ENCODE measurements at regions not wholly inside any gene's neighbourhood (a gene's known extent, or its start where the extent isn't known, plus 50 kb on each side); places are given as distances from the start of the nearest gene placed in this dataset.

DNA sequence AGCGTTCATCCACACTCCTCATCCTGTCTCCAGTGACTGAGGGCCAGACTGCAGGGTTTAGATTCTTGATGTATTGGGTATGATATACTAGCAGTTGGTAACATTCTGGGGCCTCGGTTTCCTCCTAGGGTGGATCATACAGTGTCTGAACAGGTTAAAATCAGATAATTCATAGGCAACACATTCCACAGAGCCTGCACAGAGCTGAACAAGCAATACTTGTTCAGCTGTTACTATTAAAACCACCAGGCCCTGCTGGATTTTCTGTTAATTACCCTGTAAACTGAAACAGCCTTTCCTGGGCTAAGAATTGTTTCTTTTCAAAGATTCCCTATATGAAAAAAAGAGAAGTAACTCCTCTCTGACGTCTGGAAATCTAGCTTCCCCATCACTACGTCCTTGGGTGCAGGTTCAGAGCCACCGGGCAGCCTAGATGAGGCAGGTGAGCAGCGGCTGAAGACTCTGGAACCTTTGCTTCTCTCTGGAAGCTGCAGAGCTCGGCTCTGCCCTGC, 1313.5 kb upstream of the WWC1 start:
- TF ChIP-seq, protein P1, sequence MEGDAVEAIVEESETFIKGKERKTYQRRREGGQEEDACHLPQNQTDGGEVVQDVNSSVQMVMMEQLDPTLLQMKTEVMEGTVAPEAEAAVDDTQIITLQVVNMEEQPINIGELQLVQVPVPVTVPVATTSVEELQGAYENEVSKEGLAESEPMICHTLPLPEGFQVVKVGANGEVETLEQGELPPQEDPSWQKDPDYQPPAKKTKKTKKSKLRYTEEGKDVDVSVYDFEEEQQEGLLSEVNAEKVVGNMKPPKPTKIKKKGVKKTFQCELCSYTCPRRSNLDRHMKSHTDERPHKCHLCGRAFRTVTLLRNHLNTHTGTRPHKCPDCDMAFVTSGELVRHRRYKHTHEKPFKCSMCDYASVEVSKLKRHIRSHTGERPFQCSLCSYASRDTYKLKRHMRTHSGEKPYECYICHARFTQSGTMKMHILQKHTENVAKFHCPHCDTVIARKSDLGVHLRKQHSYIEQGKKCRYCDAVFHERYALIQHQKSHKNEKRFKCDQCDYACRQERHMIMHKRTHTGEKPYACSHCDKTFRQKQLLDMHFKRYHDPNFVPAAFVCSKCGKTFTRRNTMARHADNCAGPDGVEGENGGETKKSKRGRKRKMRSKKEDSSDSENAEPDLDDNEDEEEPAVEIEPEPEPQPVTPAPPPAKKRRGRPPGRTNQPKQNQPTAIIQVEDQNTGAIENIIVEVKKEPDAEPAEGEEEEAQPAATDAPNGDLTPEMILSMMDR (IDR thresholded peaks at IDR 0.05; ENCODE audit: extremely low read depth, missing control alignments) = no peak
- no peak for DNase-seq (ENCODE audit: low spot score)

- no peak for DNase-seq (ENCODE audit: low spot score)
- TF ChIP-seq, protein P1 (IDR thresholded peaks at IDR 0.05; ENCODE audit: extremely low read depth, missing control alignments) = no peak
These were observed 1312.0 kb upstream of the WWC1 start for GRCh38 chr5:166979307-166979895.

- no peak for DNase-seq (ENCODE audit: low spot score)
- TF ChIP-seq, protein P1 (IDR thresholded peaks at IDR 0.05; ENCODE audit: extremely low read depth, missing control alignments) = no peak
These were observed 1310.8 kb upstream of the WWC1 start for GRCh38 chr5:166980666-166981065.

- TF ChIP-seq, protein P1 (IDR thresholded peaks at IDR 0.05; ENCODE audit: extremely low read depth, missing control alignments) = no peak
- no peak for DNase-seq (ENCODE audit: low spot score)
These were observed 1309.2 kb upstream of the WWC1 start for GRCh38 chr5:166982226-166982625.

DNA sequence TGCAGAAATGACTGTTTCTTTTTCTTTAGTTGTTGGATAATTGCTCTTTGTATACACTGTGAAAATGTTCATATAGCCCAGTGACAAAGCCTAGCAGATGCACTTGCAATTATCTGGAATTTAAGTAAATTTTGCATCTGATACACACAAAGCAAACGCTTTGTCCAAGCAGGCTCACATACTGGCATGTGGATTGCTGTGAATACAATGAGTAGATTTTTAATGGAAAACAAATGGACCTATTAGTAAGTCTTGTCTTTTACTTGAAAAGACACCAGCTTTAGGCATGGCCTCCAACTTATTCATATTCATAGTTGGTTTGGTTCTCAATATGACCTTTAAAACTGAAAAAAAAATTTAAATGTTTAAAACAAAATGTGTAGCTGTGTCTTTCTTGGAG, 1299.8 kb upstream of the WWC1 start:
- TF ChIP-seq, protein P1 (IDR thresholded peaks at IDR 0.05; ENCODE audit: extremely low read depth, missing control alignments) = no peak
- DNase-seq (ENCODE audit: low spot score) = no peak

DNA sequence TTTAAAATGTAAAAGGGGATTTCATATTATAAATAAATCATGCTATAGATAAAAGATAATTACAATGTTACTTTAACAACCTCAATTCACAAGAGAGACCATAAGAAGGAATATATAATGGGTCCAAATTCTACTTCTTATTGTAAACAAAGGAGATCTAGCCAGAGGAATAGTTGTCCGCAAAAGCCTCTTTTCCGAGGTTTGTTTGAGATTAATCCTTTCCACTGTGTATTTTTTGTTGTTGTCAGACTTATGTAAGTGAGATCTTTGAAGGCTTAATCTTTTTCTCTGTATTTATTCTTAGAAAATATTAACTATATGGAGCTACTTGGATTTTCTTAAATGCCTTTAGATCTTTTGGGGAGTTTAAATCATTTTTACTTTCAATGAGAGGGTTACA, 1299.3 kb upstream of the WWC1 start:
- TF ChIP-seq, protein P1 (IDR thresholded peaks at IDR 0.05; ENCODE audit: extremely low read depth, missing control alignments) = no peak

DNA sequence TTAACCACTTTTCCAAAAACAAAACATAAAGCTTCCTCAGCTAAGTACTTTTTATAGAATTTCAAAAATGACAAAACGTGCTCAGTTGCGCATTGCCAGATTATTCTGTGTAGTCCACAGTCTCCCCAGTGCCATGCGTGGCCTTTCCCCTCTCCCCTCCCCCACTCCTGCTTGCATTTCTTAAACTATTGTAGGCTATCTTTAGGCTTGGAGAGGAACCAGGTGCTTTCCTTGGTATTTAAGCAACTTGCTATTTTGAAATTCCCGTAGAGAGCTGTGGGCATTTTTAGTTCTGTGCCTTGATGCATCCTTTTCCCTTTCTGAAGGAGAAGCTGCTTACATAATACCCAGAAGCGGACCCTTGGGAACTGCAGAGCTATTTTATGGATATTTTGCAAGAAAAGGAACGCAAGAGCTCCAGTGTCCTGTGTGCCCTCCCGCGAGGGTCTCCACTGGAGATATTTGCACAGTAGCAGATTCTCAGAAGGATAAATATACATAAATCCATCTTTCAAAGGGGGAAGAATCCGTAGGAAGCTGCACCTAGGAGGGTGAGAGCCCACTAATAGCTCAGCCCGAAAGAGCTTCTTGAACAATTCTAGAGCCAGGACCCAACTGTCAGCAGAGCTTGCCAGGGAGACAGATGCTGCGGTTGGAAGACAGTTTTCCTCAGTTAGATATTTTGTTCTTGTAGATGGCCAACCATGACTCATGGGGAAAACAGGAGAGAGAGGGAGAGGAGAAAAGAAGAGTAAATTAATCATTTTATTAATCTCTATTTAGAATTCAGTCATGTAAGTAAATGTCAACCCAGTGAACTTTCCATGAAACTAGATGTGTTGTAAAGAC, 1298.3 kb upstream of the WWC1 start:
- no peak for DNase-seq (ENCODE audit: low spot score)
- TF ChIP-seq, protein P1 (IDR thresholded peaks at IDR 0.05; ENCODE audit: extremely low read depth, missing control alignments) = no peak

More for the DNA sequence above, 1299.3 kb upstream of the WWC1 start:
- no peak for DNase-seq (ENCODE audit: low spot score)
